HepG2 (cell line): ENCODE measurements at regions not wholly inside any gene's neighbourhood (a gene's known extent, or its start where the extent isn't known, plus 50 kb on each side); places are given as distances from the start of the nearest gene placed in this dataset.

Experiments
- ELF3 ChIP-seq: IDR thresholded peaks from 2 replicates; pipeline ENCODE4 v1.6.1; 2016; ENCODE audit warnings: missing genetic modification reagents, missing compliant biosample characterization
- ESRRA ChIP-seq: sonication (generic); formaldehyde crosslinking; IDR thresholded peaks from 2 replicates; pipeline ENCODE4 v1.5.1; 2020; ENCODE audit warnings: mild to moderate bottlenecking, low read depth, missing genetic modification reagents
- ISX ChIP-seq: sonication (generic); formaldehyde crosslinking; conservative IDR thresholded peaks from 2 replicates; pipeline ENCODE4 v1.5.0; 2020; ENCODE audit warnings: missing genetic modification reagents
- JUND ChIP-seq: sonication (generic); formaldehyde crosslinking; IDR thresholded peaks from 2 replicates; pipeline ENCODE4 v1.8.0; 2022; ENCODE audit warnings: mild to moderate bottlenecking, missing genetic modification reagents
- KLF9 ChIP-seq: IDR thresholded peaks from 2 replicates; pipeline ENCODE4 v1.6.1; 2016; ENCODE audit warnings: low read depth
- PHF8 ChIP-seq: sonication (generic); formaldehyde crosslinking; IDR thresholded peaks from 2 replicates; pipeline ENCODE4 v1.5.0; 2020; ENCODE audit warnings: missing genetic modification reagents
- PLSCR1 ChIP-seq: sonication (generic); formaldehyde crosslinking; IDR thresholded peaks from 2 replicates; pipeline ENCODE4 v1.5.0; 2020; ENCODE audit warnings: missing genetic modification reagents, mild to moderate bottlenecking, borderline replicate concordance
- SOX13 ChIP-seq, 3 experiments: fragments of 450-650 bp in 1 of 3; sonication (generic) in 1 of 3; formaldehyde crosslinking in 1 of 3; IDR thresholded peaks in 2 of 3; conservative IDR thresholded peaks in 1 of 3; 2 replicates each; pipeline versions ENCODE4 v1.5.0 to v1.6.1; 2016 to 2020; ENCODE audit warnings: antibody characterized with exemption in 1 of 3, mild to moderate bottlenecking in 1 of 3, missing compliant biosample characterization in 1 of 3, missing genetic modification reagents in 1 of 3, moderate library complexity in 1 of 3
- ZMAT5 ChIP-seq: sonication (generic); formaldehyde crosslinking; IDR thresholded peaks from 2 replicates; pipeline ENCODE4 v1.5.0; 2020; ENCODE audit warnings: mild to moderate bottlenecking, low read depth, missing genetic modification reagents, borderline replicate concordance
- ZMYM2 ChIP-seq: sonication (generic); formaldehyde crosslinking; IDR thresholded peaks from 2 replicates; pipeline ENCODE4 v1.8.0; 2022; ENCODE audit warnings: mild to moderate bottlenecking, missing genetic modification reagents
- ZNF549 ChIP-seq: sonication (generic); formaldehyde crosslinking; IDR thresholded peaks from 2 replicates; pipeline ENCODE4 v1.5.0; 2020; ENCODE audit warnings: missing genetic modification reagents
- ZNF773 ChIP-seq: sonication (generic); formaldehyde crosslinking; IDR thresholded peaks from 2 replicates; pipeline ENCODE4 v1.4.0; 2020; ENCODE audit warnings: missing genetic modification reagents, borderline replicate concordance
- ZSCAN21 ChIP-seq: sonication (generic); formaldehyde crosslinking; IDR thresholded peaks from 2 replicates; pipeline ENCODE4 v1.8.0; 2022; ENCODE audit warnings: mild to moderate bottlenecking, missing genetic modification reagents, moderate library complexity, borderline replicate concordance
- TF ChIP-seq, protein P1 (sequence below): IDR thresholded peaks from 2 replicates; pipeline ENCODE4 v1.6.1; 2018; ENCODE audit warnings: missing genetic modification reagents, mild to moderate bottlenecking, missing compliant biosample characterization
- TF ChIP-seq, protein P2 (sequence below): sonication (generic); formaldehyde crosslinking; IDR thresholded peaks from 2 replicates; pipeline ENCODE4 v1.4.0; 2020; ENCODE audit warnings: missing genetic modification reagents
- TF ChIP-seq, protein P3 (sequence below): sonication (generic); formaldehyde crosslinking; conservative IDR thresholded peaks from 2 replicates; pipeline ENCODE4 v1.8.0; 2022; ENCODE audit warnings: low read depth, missing genetic modification reagents
- TF ChIP-seq, protein P4 (sequence below): IDR thresholded peaks from 2 replicates; pipeline ENCODE4 v1.4.0; 2020; ENCODE audit warnings: mild to moderate bottlenecking, missing genetic modification reagents

- TF ChIP-seq ZMAT5 (CRISPR knock-in tag) (no peak), ZMYM2 (CRISPR knock-in tag) (no peak), KLF9 (CRISPR knock-in tag) (no peak), ZSCAN21 (CRISPR knock-in tag) (no peak), ELF3 (CRISPR knock-in tag) (peak; percentile 60), JUND (CRISPR knock-in tag) (no peak), ZNF773 (no peak), PHF8 (0 out of 2 replicates have a peak, but pooled peaks have one; percentile 28), ESRRA (CRISPR knock-in tag) (no peak), PLSCR1 (no peak), ZNF549 (no peak), SOX13 (IDR thresholded peaks at IDR 0.05) (no peak), SOX13 (CRISPR knock-in tag; conservative IDR thresholded peaks at IDR 0.05 in 1 of 2, IDR thresholded peaks at IDR 0.05 in 1 of 2) (peak in 1 of 2 experiments; percentile 12; a peak in 1 of 4 replicates), ISX (CRISPR knock-in tag) (no peak)
- TF ChIP-seq, protein P1, sequence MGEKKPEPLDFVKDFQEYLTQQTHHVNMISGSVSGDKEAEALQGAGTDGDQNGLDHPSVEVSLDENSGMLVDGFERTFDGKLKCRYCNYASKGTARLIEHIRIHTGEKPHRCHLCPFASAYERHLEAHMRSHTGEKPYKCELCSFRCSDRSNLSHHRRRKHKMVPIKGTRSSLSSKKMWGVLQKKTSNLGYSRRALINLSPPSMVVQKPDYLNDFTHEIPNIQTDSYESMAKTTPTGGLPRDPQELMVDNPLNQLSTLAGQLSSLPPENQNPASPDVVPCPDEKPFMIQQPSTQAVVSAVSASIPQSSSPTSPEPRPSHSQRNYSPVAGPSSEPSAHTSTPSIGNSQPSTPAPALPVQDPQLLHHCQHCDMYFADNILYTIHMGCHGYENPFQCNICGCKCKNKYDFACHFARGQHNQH = 0 out of 2 replicates have a peak, but pooled peaks have one; percentile 18
- TF ChIP-seq, protein P2, sequence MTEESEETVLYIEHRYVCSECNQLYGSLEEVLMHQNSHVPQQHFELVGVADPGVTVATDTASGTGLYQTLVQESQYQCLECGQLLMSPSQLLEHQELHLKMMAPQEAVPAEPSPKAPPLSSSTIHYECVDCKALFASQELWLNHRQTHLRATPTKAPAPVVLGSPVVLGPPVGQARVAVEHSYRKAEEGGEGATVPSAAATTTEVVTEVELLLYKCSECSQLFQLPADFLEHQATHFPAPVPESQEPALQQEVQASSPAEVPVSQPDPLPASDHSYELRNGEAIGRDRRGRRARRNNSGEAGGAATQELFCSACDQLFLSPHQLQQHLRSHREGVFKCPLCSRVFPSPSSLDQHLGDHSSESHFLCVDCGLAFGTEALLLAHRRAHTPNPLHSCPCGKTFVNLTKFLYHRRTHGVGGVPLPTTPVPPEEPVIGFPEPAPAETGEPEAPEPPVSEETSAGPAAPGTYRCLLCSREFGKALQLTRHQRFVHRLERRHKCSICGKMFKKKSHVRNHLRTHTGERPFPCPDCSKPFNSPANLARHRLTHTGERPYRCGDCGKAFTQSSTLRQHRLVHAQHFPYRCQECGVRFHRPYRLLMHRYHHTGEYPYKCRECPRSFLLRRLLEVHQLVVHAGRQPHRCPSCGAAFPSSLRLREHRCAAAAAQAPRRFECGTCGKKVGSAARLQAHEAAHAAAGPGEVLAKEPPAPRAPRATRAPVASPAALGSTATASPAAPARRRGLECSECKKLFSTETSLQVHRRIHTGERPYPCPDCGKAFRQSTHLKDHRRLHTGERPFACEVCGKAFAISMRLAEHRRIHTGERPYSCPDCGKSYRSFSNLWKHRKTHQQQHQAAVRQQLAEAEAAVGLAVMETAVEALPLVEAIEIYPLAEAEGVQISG = no peak
- TF ChIP-seq, protein P3, sequence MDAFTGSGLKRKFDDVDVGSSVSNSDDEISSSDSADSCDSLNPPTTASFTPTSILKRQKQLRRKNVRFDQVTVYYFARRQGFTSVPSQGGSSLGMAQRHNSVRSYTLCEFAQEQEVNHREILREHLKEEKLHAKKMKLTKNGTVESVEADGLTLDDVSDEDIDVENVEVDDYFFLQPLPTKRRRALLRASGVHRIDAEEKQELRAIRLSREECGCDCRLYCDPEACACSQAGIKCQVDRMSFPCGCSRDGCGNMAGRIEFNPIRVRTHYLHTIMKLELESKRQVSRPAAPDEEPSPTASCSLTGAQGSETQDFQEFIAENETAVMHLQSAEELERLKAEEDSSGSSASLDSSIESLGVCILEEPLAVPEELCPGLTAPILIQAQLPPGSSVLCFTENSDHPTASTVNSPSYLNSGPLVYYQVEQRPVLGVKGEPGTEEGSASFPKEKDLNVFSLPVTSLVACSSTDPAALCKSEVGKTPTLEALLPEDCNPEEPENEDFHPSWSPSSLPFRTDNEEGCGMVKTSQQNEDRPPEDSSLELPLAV (CRISPR knock-in tag) = no peak
- TF ChIP-seq, protein P4, sequence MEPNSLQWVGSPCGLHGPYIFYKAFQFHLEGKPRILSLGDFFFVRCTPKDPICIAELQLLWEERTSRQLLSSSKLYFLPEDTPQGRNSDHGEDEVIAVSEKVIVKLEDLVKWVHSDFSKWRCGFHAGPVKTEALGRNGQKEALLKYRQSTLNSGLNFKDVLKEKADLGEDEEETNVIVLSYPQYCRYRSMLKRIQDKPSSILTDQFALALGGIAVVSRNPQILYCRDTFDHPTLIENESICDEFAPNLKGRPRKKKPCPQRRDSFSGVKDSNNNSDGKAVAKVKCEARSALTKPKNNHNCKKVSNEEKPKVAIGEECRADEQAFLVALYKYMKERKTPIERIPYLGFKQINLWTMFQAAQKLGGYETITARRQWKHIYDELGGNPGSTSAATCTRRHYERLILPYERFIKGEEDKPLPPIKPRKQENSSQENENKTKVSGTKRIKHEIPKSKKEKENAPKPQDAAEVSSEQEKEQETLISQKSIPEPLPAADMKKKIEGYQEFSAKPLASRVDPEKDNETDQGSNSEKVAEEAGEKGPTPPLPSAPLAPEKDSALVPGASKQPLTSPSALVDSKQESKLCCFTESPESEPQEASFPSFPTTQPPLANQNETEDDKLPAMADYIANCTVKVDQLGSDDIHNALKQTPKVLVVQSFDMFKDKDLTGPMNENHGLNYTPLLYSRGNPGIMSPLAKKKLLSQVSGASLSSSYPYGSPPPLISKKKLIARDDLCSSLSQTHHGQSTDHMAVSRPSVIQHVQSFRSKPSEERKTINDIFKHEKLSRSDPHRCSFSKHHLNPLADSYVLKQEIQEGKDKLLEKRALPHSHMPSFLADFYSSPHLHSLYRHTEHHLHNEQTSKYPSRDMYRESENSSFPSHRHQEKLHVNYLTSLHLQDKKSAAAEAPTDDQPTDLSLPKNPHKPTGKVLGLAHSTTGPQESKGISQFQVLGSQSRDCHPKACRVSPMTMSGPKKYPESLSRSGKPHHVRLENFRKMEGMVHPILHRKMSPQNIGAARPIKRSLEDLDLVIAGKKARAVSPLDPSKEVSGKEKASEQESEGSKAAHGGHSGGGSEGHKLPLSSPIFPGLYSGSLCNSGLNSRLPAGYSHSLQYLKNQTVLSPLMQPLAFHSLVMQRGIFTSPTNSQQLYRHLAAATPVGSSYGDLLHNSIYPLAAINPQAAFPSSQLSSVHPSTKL (CRISPR knock-in tag) = peak; percentile 58; the same call in 1 of the 2 replicates
Measured at GRCh38 chr2:160970052-160970965, 189.9 kb upstream of the TANK start (continued).
